ENCODE measurements at regions not wholly inside any gene's neighbourhood (a gene's known extent, or its start where the extent isn't known, plus 50 kb on each side); places are given as distances from the start of the nearest gene placed in this dataset.
A peak's percentile ranks its signal among the peaks of the same experiment; 100 is the strongest.

- ATAC-seq (ENCODE audit: low read depth in 2 of 2) (no peak), DNase-seq (no peak)
- H3K9me3 Mint-ChIP-seq, result peaks cover 0 to 4% (median 0%) of the 10 kb centered on the region in 7 donors
- no peaks in the 10 kb centered on the region for H3K27me3 Mint-ChIP-seq
- no peak overlapping the region for H3K27ac Mint-ChIP-seq
- H3K4me1 Mint-ChIP-seq, result no peaks in the 10 kb centered on the region
- H3K36me3 Mint-ChIP-seq, result no peaks in the 10 kb centered on the region
- no peak overlapping the region for H3K4me3 Mint-ChIP-seq
Measured at GRCh38 chr7:13322126-13322525, 634.7 kb downstream of the ARL4A start.

DNA sequence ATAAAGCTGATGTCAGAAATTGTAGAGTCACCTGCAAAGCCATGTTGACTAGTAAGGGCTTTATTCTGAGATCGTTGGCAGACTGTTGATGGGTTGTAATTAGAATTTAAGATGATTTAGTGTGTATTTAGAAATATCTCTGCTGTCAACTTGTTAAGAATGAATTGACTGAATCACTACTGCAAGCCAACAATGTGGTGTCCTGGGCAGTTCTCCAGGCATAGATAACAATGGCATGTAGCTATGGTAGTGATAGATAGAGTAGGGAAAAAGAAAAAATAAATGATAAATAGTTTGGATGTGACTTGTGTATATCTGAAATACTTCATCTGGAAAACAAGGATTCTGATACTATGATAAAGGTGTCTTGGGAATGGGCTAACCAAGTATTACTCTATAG is 640.2 kb downstream of the ARL4A start:
- peaks cover 0 to 6% (median 0%) of the 10 kb centered on the region in 7 donors for H3K9me3 Mint-ChIP-seq
- DNase-seq (no peak), ATAC-seq (ENCODE audit: low read depth in 2 of 2) (no peak)
- H3K36me3 Mint-ChIP-seq, result no peaks in the 10 kb centered on the region
- H3K4me3 Mint-ChIP-seq, result no peak overlapping the region
- no peak overlapping the region for H3K27ac Mint-ChIP-seq
- no peaks in the 10 kb centered on the region for H3K27me3 Mint-ChIP-seq
- H3K4me1 Mint-ChIP-seq, result no peaks in the 10 kb centered on the region

DNA sequence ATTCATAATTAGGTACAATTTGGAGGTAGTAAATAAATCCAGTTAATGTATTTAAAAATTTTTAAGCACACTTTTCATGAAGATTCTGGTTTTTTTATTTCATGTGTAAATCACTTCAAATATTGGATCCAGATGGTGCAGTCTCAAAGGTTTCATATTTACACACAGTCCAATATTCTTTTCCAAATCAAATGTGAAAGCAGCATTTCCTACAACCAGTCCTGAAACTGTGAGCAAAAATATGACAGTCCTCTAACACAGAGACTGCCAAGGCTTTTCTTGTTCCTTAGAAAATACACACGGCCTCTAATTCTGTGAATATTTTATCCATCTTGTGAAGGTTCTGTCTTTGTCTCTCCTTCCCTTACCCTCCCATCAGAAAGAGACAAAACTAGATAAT is 645.9 kb downstream of the ARL4A start:
- Mint-ChIP-seq H3K4me1 (no peaks in the 10 kb centered on the region), H3K36me3 (no peaks in the 10 kb centered on the region), H3K9me3 (peaks cover 0 to 3% (median 0%) of the 10 kb centered on the region in 7 donors), H3K27ac (no peak overlapping the region), H3K4me3 (no peak overlapping the region), H3K27me3 (no peaks in the 10 kb centered on the region)
- no peak for ATAC-seq (ENCODE audit: low read depth in 2 of 2)
- DNase-seq, result no peak

GRCh38 chr7:13336227-13336626 is 648.8 kb downstream of the ARL4A start:
- no peak for DNase-seq
- Mint-ChIP-seq H3K27me3 (no peaks in the 10 kb centered on the region), H3K36me3 (no peaks in the 10 kb centered on the region), H3K4me3 (no peak overlapping the region), H3K9me3 (peaks cover 0 to 3% (median 0%) of the 10 kb centered on the region in 7 donors), H3K4me1 (no peaks in the 10 kb centered on the region), H3K27ac (no peak overlapping the region)
- no peak for ATAC-seq (ENCODE audit: low read depth in 2 of 2)

DNA sequence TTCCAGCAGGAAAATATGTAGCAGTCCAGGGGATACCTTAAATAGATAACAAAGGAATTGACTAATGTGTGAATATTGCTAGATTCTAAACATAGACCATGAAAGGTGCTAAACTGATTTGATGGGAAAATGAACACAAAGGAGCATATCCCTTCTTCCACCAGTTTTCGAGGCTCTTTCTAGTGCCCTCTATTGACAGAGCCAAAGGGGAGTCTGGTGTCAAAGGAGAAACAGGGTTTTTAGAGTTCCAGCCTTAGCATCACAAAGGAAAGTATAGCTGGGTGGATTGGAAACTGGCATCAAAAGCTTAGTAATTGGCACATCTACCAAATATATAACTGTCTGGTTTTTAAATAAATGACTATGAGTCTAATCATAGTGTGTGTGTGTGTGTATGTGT is 636.8 kb downstream of the ETV1 start:
- no peak for DNase-seq
- Mint-ChIP-seq H3K4me3 (no peak overlapping the region), H3K4me1 (no peaks in the 10 kb centered on the region), H3K27me3 (no peaks in the 10 kb centered on the region), H3K9me3 (no peaks in the 10 kb centered on the region), H3K36me3 (no peaks in the 10 kb centered on the region), H3K27ac (no peak overlapping the region)
- no peak for ATAC-seq (ENCODE audit: low read depth in 2 of 2)

- Mint-ChIP-seq H3K4me1 (no peaks in the 10 kb centered on the region), H3K27me3 (no peaks in the 10 kb centered on the region), H3K27ac (peak overlapping the region in 1 of 6 donors; percentile 38), H3K36me3 (no peaks in the 10 kb centered on the region), H3K9me3 (no peaks in the 10 kb centered on the region), H3K4me3 (no peak overlapping the region)
- DNase-seq, result no peak
- no peak for ATAC-seq (ENCODE audit: low read depth in 2 of 2)
Measured at GRCh38 chr7:13359656-13360055, 629.8 kb downstream of the ETV1 start.

- Mint-ChIP-seq H3K27me3 (no peaks in the 10 kb centered on the region), H3K4me1 (no peaks in the 10 kb centered on the region), H3K27ac (no peak overlapping the region), H3K9me3 (peaks cover 0 to 2% (median 0%) of the 10 kb centered on the region in 7 donors), H3K4me3 (no peak overlapping the region), H3K36me3 (no peaks in the 10 kb centered on the region)
- ATAC-seq (ENCODE audit: low read depth in 2 of 2) (no peak), DNase-seq (no peak)
Measured at GRCh38 chr7:13386741-13387140, 602.7 kb downstream of the ETV1 start.

DNA sequence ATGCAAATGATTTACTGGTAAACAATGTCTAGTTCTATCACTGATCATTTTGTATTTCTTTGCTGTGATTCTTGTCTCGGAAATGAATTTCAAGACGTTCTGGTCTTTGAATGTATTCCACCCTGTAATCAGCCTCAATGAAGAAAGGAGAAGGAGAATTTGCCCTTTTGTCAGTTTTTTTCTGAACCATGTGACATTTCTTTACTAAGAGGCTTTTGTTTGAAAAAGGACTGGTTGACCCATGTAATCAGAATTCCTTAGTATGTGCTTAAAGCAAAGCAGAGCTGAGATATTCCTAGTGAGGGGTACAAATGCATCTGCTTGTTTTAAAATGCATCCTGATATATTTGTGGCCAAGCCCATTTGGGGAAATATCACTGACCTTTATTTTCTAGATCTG is 581.6 kb downstream of the ETV1 start:
- no peaks in the 10 kb centered on the region for H3K4me1 Mint-ChIP-seq
- H3K36me3 Mint-ChIP-seq, result no peaks in the 10 kb centered on the region
- no peak overlapping the region for H3K27ac Mint-ChIP-seq
- no peak for ATAC-seq (ENCODE audit: low read depth in 2 of 2)
- H3K27me3 Mint-ChIP-seq, result no peaks in the 10 kb centered on the region
- no peak overlapping the region for H3K4me3 Mint-ChIP-seq
- no peak for DNase-seq
- H3K9me3 Mint-ChIP-seq, result peaks cover 0 to 1% (median 0%) of the 10 kb centered on the region in 7 donors

- H3K4me1 Mint-ChIP-seq, result no peaks in the 10 kb centered on the region
- DNase-seq (no peak), ATAC-seq (ENCODE audit: low read depth in 2 of 2) (no peak)
Measured at GRCh38 chr7:13411151-13411550, 578.3 kb downstream of the ETV1 start.

DNA sequence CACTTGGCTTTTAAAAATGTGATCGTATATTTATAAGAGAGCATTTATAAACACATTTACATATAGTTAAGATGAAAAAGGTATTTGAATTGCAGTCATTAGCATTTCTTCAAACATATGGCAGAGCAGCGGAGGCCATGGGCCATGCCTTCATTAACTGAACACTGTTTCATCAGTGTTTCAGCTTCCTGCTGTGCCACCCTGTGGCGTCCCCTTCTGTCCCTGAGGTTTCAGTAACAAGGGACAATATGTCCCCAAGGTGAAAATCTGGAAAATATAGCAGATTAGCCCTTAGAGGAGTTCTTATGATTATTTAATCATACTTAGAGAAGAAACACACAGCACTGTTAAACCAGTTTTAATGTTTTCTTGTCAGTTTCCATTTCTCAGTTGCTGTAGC is 577.8 kb downstream of the ETV1 start:
- DNase-seq (no peak), ATAC-seq (ENCODE audit: low read depth in 2 of 2) (no peak)
- Mint-ChIP-seq H3K4me1 (no peaks in the 10 kb centered on the region), H3K4me3 (no peak overlapping the region), H3K27ac (no peak overlapping the region), H3K36me3 (no peaks in the 10 kb centered on the region), H3K27me3 (no peaks in the 10 kb centered on the region), H3K9me3 (peaks cover 0 to 2% (median 0%) of the 10 kb centered on the region in 7 donors)

More at GRCh38 chr7:13411151-13411550, 578.3 kb downstream of the ETV1 start:
- Mint-ChIP-seq H3K4me3 (no peak overlapping the region), H3K36me3 (no peaks in the 10 kb centered on the region), H3K27me3 (no peaks in the 10 kb centered on the region), H3K9me3 (peaks cover 0 to 1% (median 0%) of the 10 kb centered on the region in 7 donors), H3K27ac (no peak overlapping the region)

DNA sequence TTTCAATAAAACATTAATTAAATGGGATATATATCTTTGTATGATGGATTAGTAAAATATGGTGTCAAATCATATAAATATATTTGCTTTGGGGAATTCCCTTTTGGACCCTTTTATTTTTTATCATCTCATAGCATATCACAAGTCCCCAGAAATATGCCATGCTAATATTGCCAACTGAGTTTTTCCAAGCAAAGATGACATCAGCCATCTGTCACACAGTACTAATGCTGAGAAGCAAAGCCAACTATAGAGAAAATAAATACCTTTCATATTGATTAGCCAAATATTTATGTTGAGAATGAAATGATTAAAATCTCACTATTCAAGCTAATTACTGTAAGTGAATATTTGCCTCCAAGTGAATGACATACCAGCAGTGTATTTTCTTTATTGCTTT is 575.3 kb downstream of the ETV1 start:
- ATAC-seq (ENCODE audit: low read depth in 2 of 2) (no peak), DNase-seq (no peak)
- peaks cover 0 to 14% (median 4%) of the 10 kb centered on the region in 7 donors for H3K9me3 Mint-ChIP-seq
- no peaks in the 10 kb centered on the region for H3K36me3 Mint-ChIP-seq
- H3K27ac Mint-ChIP-seq, result no peak overlapping the region
- H3K27me3 Mint-ChIP-seq, result no peaks in the 10 kb centered on the region
- H3K4me3 Mint-ChIP-seq, result no peak overlapping the region
- H3K4me1 Mint-ChIP-seq, result no peaks in the 10 kb centered on the region

- ATAC-seq (ENCODE audit: low read depth in 2 of 2), result no peak
- no peaks in the 10 kb centered on the region for H3K27me3 Mint-ChIP-seq
- H3K36me3 Mint-ChIP-seq, result no peaks in the 10 kb centered on the region
- H3K4me3 Mint-ChIP-seq, result no peak overlapping the region
- no peaks in the 10 kb centered on the region for H3K4me1 Mint-ChIP-seq
- no peak for DNase-seq
- peaks cover 1 to 14% (median 4%) of the 10 kb centered on the region in 7 donors for H3K9me3 Mint-ChIP-seq
- no peak overlapping the region for H3K27ac Mint-ChIP-seq
Measured at GRCh38 chr7:13414661-13415107, 574.8 kb downstream of the ETV1 start.

GRCh38 chr7:13416071-13416470 is 573.4 kb downstream of the ETV1 start:
- no peak for ATAC-seq (ENCODE audit: low read depth in 2 of 2)
- H3K36me3 Mint-ChIP-seq, result no peaks in the 10 kb centered on the region

GRCh38 chr7:13416544-13416943 is 572.9 kb downstream of the ETV1 start:
- Mint-ChIP-seq H3K9me3 (peaks cover 2 to 15% (median 10%) of the 10 kb centered on the region in 7 donors), H3K36me3 (no peaks in the 10 kb centered on the region), H3K27ac (no peak overlapping the region), H3K4me1 (no peaks in the 10 kb centered on the region), H3K27me3 (no peaks in the 10 kb centered on the region), H3K4me3 (no peak overlapping the region)
- no peak for ATAC-seq (ENCODE audit: low read depth in 2 of 2)
- no peak for DNase-seq

More at GRCh38 chr7:13416071-13416470, 573.4 kb downstream of the ETV1 start:
- DNase-seq, result no peak
- no peaks in the 10 kb centered on the region for H3K4me1 Mint-ChIP-seq
- H3K27me3 Mint-ChIP-seq, result no peaks in the 10 kb centered on the region
- peaks cover 2 to 14% (median 6%) of the 10 kb centered on the region in 7 donors for H3K9me3 Mint-ChIP-seq
- no peak overlapping the region for H3K27ac Mint-ChIP-seq
- no peak overlapping the region for H3K4me3 Mint-ChIP-seq

- Mint-ChIP-seq H3K9me3 (peaks cover 3 to 28% (median 15%) of the 10 kb centered on the region in 7 donors), H3K4me3 (no peak overlapping the region), H3K27me3 (no peaks in the 10 kb centered on the region), H3K36me3 (no peaks in the 10 kb centered on the region), H3K4me1 (no peaks in the 10 kb centered on the region), H3K27ac (no peak overlapping the region)
- ATAC-seq (ENCODE audit: low read depth in 2 of 2) (no peak), DNase-seq (no peak)
Measured at GRCh38 chr7:13420726-13421125, 568.7 kb downstream of the ETV1 start.

All from naive B cell (primary cell).